Kidney epithelial cell (primary cell): ENCODE measurements at regions not wholly inside any gene's neighbourhood (a gene's known extent, or its start where the extent isn't known, plus 50 kb on each side); places are given as distances from the start of the nearest gene placed in this dataset.

Source experiments
- DNase-seq: peaks from one replicate; pipeline ENCODE4 v3.0.0-alpha.2; 2010; ENCODE audit warnings: low read depth
- H3K27me3 ChIP-seq: 2 replicates; pipeline ENCODE4 v1.6.0; 2011; ENCODE audit warnings: low read length; ENCODE audit not compliant: control insufficient read depth, insufficient read depth
- H3K36me3 ChIP-seq: 2 replicates; pipeline ENCODE4 v1.5.1; 2011; ENCODE audit warnings: low read length; ENCODE audit not compliant: control insufficient read depth, insufficient read depth
- H3K4me3 ChIP-seq: 2 replicates; pipeline ENCODE4 v1.5.1; 2011; ENCODE audit warnings: low read depth, mild to moderate bottlenecking, control low read depth, low read length
- CTCF ChIP-seq: IDR thresholded peaks from 2 replicates; pipeline ENCODE4 v1.5.1; 2011; ENCODE audit warnings: mild to moderate bottlenecking, moderate library complexity, low read length, control low read depth, inconsistent platforms; ENCODE audit not compliant: insufficient read depth, poor library complexity, severe bottlenecking

- Histone ChIP-seq H3K36me3 (no peaks in the 10 kb centered on the region), H3K4me3 (no peak overlapping the region), H3K27me3 (no peaks in the 10 kb centered on the region)
- TF ChIP-seq CTCF = peak; percentile 46
- DNase-seq = peak; percentile 53
Observed at GRCh38 chr4:41339812-41340809, 83.4 kb downstream of the UCHL1 start.

DNA sequence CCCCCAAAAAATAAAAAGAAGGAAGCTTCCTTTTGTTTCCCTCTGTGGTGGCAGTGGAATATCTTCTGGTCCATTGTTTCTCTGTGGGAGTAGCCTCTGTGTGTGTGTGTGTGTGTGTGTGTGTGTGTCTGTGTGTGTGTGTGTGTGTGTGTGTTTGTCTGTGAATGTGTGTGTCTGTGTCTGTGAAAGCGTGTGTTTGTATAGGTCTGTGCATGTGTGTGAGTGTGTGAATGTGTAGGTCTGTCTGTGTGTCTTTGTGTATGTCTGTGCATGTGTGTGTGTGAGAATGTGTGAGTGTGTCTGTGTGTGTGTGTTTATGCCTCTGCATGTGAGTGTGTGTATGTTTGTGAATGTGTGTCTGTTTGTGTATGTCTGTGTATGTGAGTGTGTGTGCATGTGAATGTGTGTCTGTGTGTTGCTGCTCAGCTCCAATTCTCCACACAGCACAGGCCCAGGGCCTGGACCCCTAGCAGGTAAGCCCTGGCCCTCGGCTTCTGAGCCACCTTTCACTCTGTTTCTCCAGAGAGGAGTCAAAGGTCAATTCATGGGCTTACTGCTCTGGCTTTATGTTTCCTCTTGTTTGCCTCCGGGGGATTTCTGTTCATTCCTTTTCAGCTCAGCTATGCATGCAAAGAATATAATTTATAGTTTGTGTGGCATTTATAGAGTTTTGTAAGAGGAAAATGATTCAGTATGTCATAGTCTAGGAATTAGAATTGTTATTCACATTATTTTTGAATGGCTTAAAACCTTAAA, 89.8 kb downstream of the UCHL1 start:
- Histone ChIP-seq H3K36me3 (no peaks in the 10 kb centered on the region), H3K4me3 (no peak overlapping the region), H3K27me3 (no peaks in the 10 kb centered on the region)
- no peak for DNase-seq
- TF ChIP-seq CTCF = no peak

- no peaks in the 10 kb centered on the region for H3K27me3 ChIP-seq
Observed at GRCh38 chr4:41349021-41349420, 92.3 kb downstream of the UCHL1 start.

GRCh38 chr4:41358647-41359421, 102.1 kb downstream of the UCHL1 start:
- peak; percentile 23 for TF ChIP-seq CTCF
- Histone ChIP-seq H3K27me3 (peaks cover 8% of the 10 kb centered on the region), H3K4me3 (no peak overlapping the region), H3K36me3 (no peaks in the 10 kb centered on the region)
- no peak for DNase-seq

More at GRCh38 chr4:41349021-41349420, 92.3 kb downstream of the UCHL1 start:
- Histone ChIP-seq H3K4me3 (no peak overlapping the region), H3K36me3 (no peaks in the 10 kb centered on the region)
- no peak for TF ChIP-seq CTCF
- DNase-seq = no peak

GRCh38 chr4:41359422-41359775, 102.7 kb downstream of the UCHL1 start:
- TF ChIP-seq CTCF = no peak
- no peak for DNase-seq
- Histone ChIP-seq H3K36me3 (no peaks in the 10 kb centered on the region), H3K4me3 (no peak overlapping the region), H3K27me3 (peaks cover 8% of the 10 kb centered on the region)
